Right kidney (tissue), 1 donor: ENCODE measurements at regions not wholly inside any gene's neighbourhood (a gene's known extent, or its start where the extent isn't known, plus 50 kb on each side); places are given as distances from the start of the nearest gene placed in this dataset.
"Not testable (repeated sequence)": the region's sequence is repeated elsewhere in the genome, so short reads cannot be mapped to it uniquely, and the experiment has no call there.

Source experiments
- DNase-seq: peaks from one replicate; pipeline ENCODE4 v3.0.0-alpha.2; 2016

- DNase-seq, result no peak
Observed at GRCh38 chr5:34535433-34535832, 120.7 kb upstream of the RAI14 start.

DNA sequence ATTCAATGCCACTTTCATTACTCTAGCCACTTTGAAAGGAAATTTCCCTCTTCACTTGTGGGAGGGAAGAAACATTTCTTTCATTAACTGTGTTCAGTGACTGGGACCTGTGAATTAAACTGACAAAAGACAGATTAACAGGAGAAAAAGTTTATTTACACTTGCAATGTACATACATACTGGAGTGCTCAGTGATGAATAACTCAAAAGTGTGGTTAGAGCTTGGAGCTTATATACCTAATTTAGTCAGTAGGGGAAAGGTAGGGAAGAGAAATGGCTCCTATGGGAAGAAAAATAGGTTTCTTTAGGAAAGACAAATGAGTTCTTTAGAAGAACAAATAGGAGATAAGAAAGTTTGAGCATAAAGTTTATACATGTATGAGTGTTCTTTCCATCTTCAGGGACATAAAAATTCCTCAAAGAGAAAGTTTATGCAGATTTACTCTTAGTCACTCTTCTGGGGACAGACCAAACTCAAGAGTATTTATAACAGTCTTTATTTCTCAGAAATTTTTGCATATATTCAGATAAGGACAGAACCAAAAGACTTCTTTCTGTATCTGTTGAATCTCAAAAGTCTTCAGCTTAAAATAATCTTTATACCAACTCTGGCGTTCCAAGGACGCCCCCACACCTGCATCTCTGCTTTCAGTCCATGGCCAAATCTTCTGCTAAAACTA is 120.0 kb upstream of the RAI14 start:
- no peak for DNase-seq

GRCh38 chr5:34536699-34537098 is 119.4 kb upstream of the RAI14 start:
- DNase-seq, result no peak

DNA sequence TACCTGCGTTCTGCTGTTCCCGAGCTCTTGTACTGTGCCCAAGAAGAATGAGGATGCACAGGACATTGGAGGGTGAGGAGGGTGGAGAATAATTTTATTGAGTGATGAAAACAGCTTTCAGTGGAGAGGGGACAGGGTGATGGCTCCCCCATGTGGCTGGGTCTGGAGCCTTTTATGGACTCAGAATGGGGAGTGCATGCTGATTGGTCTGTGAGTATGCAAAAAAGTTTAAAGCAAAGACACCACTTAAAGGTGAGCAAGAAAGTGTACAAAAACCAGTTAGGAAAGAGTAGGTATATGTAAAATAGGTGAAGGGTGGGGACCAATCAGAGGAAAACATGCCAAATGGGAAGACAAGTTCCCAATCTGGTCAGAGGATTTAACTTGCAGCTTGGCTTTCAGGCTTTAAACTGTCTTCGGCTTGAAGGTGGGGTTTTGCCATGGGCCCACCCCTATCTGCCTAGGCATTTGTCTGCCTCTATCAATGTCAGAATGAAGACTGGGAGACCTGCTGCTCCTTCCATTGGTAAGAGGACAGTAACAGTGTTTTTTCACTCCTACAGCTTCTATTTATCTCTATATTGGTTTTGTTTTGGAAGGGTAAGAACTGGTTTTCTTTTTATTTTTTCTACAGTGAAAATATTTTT is 118.0 kb upstream of the RAI14 start:
- DNase-seq, result no peak

- no peak for DNase-seq
Observed at GRCh38 chr5:34539183-34539582, 116.9 kb upstream of the RAI14 start.

- DNase-seq, result no peak
Observed at GRCh38 chr5:34541067-34541466, 115.1 kb upstream of the RAI14 start.

DNA sequence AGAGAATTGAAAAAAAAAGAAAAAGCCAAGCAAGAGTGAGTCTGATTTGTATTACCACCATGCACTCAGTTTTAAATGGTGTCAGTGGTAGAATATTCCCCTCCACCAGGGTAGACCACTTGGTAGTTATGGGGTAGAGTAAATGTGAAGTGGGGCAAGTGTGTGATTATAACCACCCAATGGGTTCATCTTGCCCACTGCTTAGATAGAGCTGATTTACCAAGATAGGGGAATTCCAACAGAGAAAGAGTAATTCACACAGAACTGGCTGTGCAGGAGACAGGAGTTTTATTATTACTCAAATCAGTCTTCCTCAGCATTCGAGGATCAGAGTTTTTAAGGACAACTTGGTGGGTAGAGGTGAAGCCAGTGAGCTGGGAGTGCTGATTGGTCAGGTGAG is 113.3 kb upstream of the RAI14 start:
- no peak for DNase-seq

DNA sequence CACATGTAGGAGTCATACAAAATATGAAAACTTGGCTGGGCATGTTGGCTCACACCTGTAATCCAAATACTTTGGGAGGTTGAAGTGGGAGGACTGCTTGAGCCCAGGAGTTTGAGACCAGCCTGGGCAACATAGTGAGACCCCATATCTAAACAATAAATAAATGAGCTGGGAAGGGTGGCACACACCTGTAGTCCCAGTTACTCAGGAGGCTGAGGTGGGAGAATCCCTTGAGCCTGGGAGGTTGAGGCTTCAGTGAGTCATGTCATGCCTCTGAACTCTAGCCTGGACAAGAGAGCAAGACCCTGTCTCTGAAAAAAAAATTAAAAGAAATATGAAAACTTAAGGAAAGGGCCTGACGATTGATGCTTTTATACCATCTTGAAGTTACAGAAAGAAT is 112.4 kb upstream of the RAI14 start:
- no peak for DNase-seq

GRCh38 chr5:34544403-34544802 is 111.7 kb upstream of the RAI14 start:
- DNase-seq, result no peak

DNA sequence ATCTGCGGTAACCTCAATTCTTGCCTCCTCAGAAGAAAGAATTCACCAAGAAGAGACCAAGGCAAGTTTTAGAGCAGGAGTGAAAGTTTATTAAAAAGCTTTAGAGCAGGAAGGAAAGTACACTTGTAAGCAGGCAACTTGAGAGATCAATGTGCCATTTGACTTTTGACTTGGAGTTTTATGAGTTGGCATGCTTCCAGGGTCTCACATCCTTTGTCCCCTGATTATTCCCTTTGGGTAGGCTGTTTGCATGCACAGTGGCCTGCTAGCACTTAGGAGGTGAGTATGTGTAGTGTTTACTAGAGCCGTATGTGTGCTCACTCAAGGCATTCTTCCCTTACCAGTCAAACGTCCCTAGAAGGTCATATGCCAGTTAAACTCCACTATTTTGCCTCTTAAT is 111.0 kb upstream of the RAI14 start:
- DNase-seq, result no peak

- DNase-seq, result no peak
Observed at GRCh38 chr5:34545626-34546025, 110.5 kb upstream of the RAI14 start.

DNA sequence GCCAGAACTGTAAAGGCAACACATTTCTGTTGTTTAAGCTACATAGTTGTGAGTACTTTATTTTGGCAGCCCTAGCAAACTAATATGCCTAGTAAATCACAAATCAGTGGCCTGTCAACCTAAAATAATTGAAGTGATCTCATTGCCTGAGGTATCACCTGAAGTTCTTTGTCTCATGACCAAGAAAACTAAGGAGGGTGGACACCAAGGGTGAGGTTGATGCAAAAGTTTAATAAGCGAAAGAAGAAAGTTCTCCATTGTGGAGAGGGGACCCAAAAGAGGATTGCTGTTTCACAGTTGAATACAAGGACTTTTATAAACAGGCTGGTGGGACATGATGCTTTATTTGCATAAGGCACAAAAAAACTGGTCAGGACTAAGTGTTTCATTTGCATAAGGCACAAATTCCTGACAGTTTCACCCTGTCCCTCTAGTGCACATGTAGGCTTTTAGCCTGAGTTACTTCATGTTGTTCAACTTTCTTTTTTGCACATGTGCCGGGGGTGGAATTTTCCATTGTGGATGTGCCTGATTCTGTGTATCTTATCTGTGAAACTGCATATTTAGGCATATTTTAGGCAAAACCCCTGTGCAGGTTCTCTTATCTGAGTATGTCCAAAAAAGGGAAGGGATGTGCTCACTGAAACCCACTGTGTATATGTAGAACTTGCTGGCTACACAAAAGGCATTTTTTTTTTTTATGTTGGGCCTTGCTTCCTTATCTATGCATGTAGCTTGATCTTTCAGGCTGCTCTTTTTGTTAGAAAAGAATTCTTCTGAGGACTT is 108.6 kb upstream of the RAI14 start:
- DNase-seq, result no peak

DNA sequence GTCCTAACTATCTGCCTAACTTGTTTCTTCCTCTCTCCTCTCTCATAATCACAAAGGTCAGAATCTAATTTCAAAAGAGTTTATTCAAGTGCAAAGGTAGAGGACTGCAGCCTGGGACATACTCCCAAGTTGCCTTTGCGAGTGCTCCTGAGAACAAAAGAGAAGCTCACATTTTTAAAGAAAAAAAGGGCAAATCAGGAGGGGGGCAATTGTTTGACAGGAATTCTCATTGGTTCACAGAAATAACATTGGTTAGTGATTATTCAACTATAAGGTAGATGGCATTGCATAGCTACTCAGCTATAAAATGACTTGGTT is 108.1 kb upstream of the RAI14 start:
- no peak for DNase-seq

DNA sequence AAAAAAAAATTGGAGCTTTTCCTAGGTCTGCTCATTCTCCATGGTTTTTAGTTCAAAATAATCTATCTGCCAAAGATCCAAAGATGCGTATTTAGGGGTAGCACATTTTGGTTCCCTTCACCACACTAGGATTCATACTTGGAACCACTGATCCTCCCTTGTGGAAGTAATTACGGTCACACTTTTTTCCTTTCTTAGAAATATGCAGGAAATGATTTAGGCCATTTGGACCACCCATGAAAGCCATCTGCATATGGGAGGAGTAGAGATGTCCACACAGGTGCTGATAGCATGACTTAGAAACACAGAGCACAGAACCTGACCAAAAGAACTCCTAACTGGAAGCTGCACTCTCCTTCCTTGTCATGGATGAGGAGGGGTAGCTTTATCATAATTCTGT is 105.9 kb upstream of the RAI14 start:
- DNase-seq, result no peak

DNA sequence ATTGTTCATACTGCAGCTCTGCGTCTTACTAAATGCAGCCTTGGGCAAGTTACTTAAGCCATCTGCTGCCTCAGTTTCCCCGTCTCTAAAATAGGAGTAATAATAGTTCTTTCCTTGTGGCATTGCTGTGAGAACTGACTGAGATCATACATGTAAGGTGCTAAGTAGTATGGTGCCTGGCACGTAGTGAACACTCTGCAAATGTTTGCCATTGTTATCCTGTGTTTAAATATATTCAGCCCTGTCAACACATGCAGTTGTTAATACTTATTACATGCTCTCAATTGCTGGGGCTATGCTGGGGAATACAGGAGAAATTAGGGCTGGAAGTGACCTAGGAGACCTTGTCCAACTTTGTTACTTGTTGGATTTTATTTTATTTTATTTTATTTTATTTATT is 105.2 kb upstream of the RAI14 start:
- no peak for DNase-seq

- no peak for DNase-seq
Observed at GRCh38 chr5:34551911-34552433, 104.2 kb upstream of the RAI14 start.

DNA sequence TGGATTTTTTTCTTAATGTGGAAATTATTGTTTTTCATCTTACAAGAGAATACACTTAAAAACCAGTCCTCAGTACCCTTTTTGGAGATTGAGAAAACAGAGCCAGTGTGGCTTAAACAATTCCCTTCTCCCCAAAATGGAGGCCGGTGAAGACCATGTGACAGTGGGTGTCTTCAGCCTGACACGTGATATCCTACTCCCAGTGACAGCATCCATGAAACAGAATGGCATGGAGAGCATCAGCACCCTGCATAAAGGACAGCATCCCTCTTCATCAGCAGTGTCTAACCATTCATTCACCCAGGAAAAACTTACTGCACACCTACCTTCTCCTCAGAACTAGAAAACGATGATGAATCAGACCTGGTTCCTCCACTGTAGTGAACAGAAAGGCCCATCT is 103.4 kb upstream of the RAI14 start:
- no peak for DNase-seq

DNA sequence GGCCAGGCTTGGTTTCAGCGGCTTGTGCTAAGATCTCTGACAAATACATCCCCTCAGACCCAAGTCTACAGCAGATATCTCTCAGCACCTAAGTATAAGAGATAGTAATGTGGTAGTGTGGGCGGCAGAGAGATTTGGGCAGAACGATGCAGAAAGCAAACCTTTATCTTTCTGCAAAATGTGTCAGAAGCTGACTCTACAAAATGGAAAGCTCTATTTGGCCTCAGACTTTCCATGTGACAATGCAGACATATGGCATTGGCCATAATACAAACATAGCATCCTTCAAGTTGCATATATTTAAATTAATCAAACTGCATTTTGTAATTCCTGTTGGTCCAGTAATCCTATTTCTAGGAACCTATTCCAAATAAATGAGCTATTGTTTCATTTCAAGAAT is 102.5 kb upstream of the RAI14 start:
- no peak for DNase-seq

DNA sequence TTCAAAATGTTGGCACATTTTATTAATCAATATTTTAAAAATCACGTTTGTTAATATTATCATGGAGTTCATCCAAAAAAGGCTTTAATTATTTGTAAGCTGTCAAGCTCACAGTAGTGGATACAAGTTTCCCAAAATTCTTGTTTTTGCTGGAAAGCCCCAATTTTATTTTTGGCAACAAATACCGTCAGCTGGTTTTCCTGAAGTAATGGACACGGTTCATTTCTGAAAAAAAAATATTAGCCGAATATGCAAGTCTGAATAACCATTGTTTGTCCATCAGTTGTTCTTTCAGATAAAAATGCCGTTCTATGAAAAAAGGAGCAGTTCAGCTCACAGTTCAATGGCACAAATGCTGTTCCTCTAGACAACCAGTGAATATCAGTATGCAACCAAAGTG is 101.5 kb upstream of the RAI14 start:
- no peak for DNase-seq

DNA sequence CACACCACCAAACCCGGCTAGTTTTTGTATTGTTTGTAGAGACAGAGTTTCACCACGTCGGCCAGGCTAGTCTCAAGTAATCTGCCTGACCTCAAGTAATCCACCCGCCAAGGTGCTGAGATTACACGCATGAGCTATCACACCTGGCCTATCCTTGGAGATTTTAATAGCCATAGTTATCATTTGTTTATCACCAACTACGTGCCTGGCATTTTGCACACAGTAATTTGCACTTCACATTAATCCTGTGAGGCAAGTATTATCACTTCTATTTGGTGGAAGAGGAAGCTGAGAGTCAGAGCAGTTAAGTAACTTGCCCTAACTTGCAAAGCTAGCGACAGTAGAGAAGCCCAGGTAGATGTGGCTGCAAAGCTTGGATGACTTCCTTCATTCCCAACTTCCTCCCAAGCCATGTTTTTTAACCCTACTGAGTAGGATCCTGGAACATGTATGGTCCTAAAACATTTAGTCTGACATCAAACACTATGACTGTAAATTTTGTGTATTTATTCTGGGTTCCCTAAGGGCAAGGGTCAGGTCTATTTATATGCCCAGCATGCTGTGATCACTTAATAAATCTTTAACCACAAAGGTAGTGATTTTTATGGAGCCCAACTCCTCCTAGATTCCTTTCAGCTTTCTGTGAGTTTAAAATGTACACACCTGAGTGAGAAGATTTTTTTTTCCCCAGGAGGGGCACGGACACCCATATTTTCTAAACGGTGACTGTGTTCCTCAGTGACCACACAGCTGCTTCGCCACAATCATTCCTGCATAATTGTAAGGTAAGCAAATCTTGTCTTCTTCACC is 100.2 kb upstream of the RAI14 start:
- no peak for DNase-seq

GRCh38 chr5:34556509-34556782 is 99.7 kb upstream of the RAI14 start:
- no peak for DNase-seq

DNA sequence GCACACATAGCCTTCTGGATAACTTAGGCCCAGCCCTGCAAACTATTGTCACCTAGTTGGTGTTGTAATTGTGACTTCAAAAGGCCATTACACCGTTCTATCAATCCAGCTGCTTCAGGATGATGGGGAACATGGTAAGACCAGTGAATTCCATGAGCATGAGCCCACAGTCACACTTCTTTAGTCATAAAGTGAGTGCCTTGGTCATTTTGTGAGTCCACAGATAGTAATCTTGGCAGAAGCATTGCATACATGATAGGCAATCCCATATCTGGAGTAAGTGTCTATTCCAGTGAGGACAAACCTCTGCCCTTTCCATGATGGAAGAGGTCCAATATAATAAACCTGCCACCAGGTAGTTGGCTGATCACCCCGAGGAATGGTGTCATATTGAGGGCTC is 94.5 kb upstream of the RAI14 start:
- DNase-seq, result not testable (repeated sequence)

DNA sequence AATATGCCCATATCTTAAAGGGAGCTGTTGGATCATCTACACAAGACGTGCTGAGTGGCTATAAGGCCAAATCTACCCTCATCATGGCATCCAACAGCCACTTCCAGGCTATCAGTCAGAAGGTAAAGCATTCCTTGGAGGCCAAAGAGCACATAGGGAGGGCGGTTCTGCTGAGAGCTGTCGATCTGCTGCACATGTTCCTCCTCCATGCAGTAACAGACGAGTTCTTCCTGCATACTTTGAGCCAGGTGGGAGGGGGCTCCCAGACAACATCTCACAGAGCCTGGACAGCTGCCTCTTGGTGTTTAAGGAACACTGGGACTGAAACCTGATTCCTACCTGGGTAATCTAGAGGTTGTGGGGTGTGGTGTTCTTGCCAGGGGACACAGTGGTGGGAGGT is 93.3 kb upstream of the RAI14 start:
- no peak for DNase-seq
